ENCODE measurements at regions not wholly inside any gene's neighbourhood (a gene's known extent, or its start where the extent isn't known, plus 50 kb on each side); places are given as distances from the start of the nearest gene placed in this dataset.

DNA sequence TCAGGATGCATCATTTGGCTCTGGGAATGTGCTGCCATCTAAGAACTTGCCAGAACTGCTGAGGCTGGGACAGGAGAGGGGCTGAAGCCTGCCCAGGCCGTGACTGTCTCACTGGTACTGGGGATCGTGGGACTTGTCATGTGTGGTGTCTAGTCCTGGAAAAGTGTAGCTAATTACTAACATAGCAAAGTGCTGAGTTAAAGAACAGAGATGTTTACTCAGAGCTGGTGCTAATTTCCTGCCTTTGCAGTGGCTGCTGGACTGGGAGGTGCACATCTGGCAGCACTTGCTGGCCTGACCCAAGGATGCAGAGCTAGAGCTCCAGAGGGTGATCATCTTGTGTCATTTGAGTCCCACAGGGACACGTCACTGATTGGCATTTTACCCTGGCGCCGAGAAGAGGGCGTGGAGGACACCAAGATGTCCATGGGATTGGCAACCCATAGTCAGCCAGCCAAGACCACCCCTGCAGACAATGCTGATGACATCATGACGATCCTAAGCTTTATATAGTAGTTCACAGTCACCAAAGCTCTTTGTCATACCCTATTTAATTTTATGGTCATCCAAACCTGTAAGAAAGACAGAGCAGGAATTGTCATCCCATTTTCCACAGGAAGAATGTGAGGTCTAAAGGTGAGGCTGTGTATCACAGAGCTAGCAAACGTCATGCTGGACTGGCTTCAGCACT is 110.1 kb upstream of the SLC44A3 start:
- DNase-seq (ENCODE audit: low read depth, low spot score) = no peak
- peak overlapping the region; percentile 71 for H3K27ac ChIP-seq

DNA sequence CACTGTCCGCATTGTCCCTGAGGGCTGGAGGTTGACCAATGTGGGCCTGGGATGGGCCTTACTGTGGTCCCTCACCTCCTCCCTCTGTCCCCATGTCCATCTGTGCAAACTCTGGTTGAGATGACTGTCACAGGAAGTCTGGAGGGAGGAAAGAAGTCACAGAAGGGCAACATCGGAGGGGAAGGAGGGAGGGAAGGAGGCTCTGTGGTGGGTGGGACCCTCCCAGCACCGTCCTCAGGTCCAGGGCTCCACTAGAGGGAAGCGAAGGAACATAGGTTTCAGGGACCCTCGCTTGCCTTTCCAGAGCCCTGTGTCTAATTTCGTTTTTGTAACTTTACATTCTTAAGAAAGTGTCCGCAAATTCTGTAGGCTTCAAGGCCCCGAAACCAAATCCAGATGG is 111.3 kb upstream of the SLC44A3 start:
- peak overlapping the region; percentile 71 for H3K27ac ChIP-seq
- DNase-seq (ENCODE audit: low read depth, low spot score) = no peak

DNA sequence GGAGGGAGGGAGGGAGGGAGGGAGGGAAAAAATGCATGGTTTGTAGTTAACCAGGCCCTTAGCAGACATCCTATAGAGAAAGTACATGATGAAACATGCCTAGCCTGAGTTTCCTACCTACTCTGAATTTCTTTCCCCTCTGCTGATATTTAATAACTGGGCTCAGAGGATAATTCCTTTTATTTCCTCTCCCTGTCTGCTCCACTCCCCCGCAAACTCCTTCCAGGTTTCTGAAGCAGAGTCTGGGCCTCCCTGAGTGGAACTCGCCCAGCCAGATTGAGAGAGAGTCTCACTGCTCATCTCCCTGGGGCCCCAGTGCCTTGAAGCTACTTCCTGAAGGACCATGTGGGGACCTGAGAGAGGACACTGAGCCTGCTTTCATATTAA is 111.9 kb upstream of the SLC44A3 start:
- DNase-seq (ENCODE audit: low read depth, low spot score) = no peak

DNA sequence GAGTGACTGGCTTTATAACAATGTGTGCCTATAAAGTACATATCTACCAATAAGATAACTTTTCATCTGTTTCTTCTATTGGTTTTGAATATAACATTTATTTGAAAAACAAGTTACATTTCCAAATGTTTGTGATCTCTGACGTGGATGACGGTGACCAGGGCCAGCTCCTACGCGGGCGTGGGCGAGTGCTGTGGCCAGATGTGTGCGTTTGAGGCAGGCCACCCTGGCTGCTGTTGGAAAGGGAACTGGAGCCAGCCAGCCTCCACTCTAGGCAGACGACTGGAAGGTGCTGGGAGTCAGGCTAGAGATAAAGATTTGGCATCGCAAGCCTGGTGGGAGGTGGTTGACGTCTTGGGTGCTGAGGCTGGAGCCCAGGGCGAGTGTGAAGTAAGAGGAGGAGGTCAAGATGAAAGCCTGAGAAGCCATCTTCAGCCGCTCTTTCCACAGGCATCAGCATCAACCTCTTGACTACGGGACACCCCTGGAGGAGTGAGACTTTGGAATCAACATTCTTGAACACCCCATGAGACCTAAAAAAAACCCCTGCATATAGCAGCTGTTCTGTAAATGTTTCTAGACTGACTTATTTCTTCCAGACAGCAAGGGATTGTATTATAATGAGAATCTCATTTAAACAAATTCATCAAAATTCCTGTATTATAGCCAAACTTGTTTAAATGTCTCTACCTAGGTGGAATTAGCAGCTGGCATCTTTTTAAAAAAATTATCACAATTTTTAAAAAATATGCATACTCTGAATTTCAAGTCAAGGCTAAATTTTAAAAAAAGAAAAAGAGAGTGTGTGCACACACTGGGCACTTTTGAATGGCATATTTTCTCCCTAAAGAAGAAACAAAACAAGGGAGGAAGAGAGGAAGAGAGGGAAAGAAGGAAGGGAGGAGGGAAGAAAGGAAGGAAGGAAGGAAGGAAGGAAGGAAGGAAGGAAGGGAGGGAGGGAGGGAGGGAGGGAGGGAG is 112.5 kb upstream of the SLC44A3 start:
- H3K27ac ChIP-seq = peak overlapping the region; percentile 71
- no peak for DNase-seq (ENCODE audit: low read depth, low spot score)

More for the DNA sequence above, 111.9 kb upstream of the SLC44A3 start:
- peak overlapping the region; percentile 71 for H3K27ac ChIP-seq

DNA sequence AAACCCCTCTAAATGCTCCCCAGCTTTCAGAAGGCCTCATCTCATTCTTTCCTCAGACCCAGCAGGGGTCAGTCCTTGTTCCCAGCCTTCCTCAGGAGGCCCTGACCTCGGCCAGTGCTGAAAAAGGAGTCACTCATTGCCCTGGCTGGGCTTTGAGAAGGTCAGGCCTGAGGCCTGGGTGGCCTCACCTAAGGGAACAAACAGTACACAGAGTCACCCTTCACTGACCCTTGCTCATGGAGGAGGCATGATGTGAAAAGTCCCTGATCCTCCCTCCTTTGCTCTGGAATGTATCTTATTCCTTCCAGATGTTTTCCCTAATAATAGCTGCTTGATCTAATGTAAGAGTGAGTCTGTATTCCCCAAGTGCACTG is 117.7 kb upstream of the SLC44A3 start:
- H3K27ac ChIP-seq = no peak overlapping the region
- no peak for DNase-seq (ENCODE audit: low read depth, low spot score)

DNA sequence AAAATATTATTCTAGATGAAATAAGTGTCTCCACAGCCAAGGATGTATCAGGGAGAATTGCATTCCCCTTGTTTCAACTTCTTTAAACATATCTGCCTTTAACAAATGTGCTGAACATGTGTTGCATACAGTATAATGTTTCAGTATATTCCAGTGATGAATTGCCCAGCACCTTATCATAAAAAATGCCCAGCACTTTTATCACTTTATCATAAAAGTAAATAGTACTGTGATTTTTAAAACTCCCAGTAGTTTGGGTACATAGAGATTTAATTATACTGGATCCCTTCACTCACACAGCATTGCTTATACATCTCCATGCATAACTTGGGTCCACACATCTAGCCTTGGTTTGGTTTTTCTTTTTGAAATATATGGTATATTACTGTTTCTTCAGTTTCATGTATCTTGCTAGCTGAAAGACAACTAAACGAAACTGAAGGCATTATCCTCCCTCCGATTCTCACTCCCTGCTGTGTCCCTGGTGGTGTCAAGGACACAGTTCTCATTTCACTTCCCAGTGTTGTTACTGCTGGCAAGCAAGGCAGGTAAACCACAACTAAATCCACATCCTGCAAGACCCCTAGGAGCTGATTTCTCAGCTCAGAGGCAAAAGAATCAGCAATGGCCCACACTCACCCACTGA is 118.2 kb upstream of the SLC44A3 start:
- DNase-seq (ENCODE audit: low read depth, low spot score) = no peak
- no peak overlapping the region for H3K27ac ChIP-seq

DNA sequence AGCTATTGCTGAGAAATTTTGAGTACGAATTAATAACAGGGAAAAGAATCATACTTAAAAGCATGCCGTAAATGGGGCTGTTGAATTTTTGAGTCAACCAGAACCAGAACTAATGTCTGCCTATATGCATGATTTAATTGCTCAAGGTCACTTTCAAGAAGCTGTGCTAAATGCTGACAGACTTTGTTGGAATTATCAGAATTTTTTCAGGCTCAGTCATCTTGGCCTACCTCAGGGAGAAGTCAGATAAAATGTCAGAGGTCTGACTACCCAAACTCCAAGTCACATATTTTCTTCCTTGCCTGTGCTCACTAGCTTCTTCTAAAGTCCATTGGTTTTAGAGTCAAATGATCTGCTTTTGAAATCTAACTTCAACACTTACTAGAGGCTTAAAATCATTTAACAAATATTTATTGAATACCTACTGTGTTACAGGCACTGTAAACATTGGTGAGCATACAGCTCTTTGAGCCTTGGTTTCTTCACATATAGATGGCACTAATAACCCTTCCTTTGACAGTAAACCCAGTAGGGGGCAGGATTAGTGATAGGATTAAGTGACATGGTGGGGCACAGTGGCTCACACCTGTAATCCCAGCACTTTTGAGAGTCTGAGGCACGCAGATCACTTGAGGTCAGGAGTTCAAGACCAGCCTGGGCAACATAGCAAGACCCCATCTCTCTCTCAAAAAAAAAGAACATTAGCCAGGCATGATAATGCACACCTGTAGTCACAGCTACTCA is 121.2 kb upstream of the SLC44A3 start:
- DNase-seq (ENCODE audit: low read depth, low spot score) = no peak
- H3K27ac ChIP-seq = peak overlapping the region; percentile 31

DNA sequence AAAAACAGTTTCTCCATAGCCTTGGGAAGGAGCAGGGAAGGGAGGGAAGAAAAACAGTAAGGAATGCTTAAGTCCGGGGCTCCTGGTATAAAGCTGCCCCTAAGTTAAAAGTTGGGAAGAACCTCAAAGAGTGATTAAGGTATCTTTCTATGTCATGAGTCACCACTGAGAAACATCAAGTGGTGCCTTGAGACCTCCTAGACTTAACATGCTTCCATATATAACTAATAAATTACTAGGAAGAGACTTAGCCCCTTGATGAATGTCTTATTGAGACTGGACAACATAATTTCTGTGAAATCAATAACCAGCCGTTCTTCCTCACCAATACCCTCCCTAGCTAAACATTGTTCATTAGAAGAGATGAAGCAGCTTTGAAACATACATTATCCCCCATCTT is 121.8 kb upstream of the SLC44A3 start:
- H3K27ac ChIP-seq = peak overlapping the region; percentile 31
- no peak for DNase-seq (ENCODE audit: low read depth, low spot score)

DNA sequence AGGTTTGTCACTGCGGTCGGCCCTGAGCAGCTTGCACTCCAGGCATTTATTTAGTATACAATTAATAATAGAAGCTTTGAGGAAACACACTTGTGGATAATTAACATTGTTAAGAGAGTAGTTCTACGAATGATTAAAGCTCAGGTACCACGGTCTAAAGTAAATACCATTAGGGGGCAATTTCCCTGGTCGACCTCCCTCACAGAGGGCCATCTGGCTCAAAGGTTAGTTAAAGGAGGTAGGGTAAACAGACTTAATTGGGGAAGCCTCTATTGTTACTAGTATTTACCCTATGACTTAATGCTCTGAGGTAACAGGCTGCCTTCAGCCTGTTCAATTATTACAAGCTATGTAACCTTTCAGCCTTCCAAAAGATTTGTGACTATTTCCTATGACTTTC is 122.3 kb upstream of the SLC44A3 start:
- no peak for DNase-seq (ENCODE audit: low read depth, low spot score)
- peak overlapping the region; percentile 31 for H3K27ac ChIP-seq

DNA sequence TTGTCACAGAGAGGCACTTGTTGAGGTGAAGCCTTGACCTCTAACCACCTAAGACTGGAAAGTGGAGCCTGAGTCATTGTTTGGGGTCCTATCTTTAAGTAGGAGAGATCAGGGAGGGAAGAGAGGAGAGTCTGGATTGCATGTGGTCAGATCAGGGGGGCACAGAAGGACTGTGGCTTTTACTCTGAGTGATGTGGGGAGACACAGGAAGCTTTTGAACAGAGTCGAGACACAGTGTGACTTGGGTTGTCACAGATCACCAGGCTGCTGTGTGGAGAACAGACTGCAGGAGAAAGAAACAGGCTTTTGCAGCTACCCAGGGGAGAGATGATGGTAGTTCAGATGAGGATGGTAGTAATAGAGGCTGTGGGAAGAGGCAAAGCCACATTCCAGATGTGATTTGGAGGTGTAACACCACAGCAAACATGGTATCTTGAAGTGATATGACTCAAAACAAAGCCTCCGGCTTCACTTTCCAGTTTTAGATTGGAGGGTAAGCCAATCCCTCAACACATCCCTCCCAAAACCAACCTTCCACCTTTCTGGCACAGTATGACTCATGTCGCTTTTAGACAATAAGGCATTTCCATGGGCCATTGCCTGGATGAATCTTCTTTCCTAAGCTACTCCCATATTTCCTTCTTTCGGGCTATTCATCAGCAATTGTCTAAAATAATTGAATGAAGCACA is 125.8 kb upstream of the SLC44A3 start:
- H3K27ac ChIP-seq = no peak overlapping the region
- DNase-seq (ENCODE audit: low read depth, low spot score) = no peak

DNA sequence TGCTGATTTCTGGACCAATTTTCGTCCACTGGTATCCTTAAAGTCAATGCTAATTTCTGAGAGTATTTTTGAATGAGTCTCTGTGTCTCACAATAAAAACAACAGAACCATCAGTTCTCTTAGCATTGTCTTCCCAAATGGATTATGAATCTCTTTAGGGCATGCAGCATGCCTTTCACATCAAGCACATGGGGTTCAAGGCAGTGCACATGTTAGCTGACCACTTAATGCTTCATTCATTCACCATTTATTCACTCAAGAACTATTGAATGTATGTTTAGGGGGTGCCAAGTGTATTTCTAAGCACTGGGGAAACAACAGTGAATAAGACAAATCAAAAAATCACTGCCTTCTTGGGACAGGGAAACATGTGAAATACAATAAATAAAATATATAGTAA is 126.7 kb upstream of the SLC44A3 start:
- DNase-seq (ENCODE audit: low read depth, low spot score) = no peak
- no peak overlapping the region for H3K27ac ChIP-seq

DNA sequence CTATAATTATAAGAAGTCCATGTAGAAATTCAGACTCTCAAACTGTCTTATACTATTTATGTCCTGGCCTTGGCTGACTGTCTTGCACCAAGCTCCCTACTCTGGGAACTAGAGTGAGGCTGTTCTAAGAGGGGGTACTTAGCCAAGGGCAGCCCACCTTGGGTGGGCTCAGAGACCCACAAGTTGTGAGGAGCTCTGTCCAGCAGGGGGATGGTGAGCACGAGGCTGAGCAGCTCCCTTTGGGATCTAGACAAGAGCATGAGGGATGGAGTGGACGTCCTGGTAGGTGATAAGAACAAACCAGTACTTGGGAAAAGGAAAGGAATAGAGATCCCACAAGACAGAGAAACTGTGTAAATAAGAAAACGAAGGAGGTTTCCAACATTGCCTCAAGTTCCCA is 127.1 kb upstream of the SLC44A3 start:
- no peak for DNase-seq (ENCODE audit: low read depth, low spot score)
- H3K27ac ChIP-seq = no peak overlapping the region

DNA sequence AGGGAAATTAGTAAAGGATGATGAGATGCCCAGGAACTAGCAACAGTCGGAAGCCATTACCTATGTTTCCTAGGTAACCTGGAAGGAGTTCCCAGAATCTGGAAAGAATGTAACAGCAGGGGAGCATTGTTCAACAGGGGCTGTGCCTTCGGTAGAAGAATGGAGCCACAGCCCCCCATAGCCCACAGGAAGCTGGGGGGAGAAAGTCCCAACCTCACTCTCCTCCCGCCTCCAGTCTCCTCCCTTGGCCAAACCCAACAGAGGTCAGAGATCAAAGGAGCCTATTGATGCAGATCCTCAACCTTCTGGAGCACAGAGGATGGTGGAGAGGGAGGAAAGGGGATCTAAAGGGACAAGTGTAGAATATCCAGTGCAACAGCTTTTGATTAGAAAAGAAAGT is 131.5 kb upstream of the SLC44A3 start:
- no peak for DNase-seq (ENCODE audit: low read depth, low spot score)

DNA sequence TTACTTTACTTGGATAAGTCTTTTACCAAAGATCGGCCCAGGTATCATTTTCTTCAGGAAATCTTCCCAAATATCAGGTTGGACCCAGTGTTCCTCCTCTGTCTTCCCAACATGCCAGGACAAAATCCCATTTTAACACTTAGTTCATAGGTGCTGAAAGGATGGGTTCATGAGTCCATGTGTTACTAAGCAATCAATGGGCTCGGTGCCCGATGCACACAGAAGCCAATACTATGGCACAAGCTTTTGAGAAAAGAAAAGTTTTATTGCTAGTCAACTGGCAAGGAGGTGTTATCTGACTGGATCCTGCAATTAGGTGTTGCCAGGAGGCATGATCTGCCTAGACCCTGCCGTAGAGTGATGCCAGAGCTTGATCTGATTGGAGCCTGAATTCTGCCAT is 133.3 kb upstream of the SLC44A3 start:
- DNase-seq (ENCODE audit: low read depth, low spot score) = no peak
- no peak overlapping the region for H3K27ac ChIP-seq

More for the DNA sequence above, 131.5 kb upstream of the SLC44A3 start:
- no peak overlapping the region for H3K27ac ChIP-seq

DNA sequence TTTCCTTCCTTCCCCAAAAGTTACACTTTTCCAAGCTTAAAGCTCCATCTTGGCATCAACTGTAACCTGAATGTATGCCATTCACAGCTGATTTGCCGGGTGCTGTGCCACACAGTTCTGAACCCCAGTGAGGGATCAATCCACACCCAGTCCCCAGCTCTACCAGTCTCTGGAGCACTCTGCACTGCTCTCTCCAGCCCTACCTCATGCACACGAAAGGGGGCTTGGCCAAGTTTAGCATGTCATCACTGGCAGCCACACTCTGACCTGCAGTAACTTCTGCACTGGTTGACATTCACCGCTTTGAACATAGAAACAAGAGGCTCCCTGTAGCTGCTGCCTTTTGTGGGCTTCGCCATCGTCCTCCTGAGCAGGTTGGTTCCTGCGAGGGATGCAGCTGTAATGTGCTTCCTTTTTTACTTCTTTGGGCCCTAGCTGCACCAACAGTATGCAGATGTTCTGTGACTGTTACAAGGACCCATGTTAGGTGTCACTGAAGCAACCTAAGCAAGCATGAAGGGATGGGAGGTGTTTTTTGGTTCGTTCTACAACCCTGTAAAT is 135.4 kb upstream of the SLC44A3 start:
- no peak overlapping the region for H3K27ac ChIP-seq
- DNase-seq (ENCODE audit: low read depth, low spot score) = no peak

DNA sequence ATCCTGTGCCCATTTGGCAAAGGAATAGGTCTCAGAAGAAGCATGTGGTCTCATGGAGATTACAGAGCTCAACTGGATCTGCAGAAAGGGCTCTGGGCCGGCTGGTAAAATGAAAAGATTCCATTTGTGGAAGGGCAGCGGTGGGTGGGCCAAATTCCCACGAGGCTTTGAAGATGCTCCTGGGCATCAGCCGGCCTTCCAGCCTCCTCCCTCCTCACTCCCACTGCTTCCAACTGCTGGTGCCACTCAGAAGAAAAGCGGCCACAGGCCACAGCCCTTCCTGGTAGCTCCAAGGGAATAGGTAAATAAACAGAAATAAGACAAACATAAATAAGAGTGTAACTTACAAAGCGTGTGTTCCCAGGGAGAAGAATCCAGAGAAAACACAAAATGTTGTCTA is 136.3 kb upstream of the SLC44A3 start:
- H3K27ac ChIP-seq = no peak overlapping the region
- no peak for DNase-seq (ENCODE audit: low read depth, low spot score)

DNA sequence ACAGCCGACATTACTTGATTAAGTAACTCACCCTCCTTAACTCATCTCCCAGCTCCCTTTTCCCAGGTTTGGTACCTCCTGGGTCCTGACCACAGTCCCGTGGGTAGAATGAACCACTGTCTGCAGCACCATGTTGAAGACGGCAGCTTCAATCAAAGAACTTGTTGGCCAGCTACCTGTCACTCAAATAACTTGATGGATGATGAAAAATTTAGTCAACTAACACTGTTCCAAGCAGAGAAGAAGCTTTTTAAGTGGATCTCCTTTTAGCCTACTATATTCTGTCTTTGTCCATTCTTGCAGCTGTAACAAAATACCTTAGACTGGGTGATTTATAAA is 138.4 kb upstream of the F3 start:
- H3K27ac ChIP-seq = no peak overlapping the region
- DNase-seq (ENCODE audit: low read depth, low spot score) = no peak

DNA sequence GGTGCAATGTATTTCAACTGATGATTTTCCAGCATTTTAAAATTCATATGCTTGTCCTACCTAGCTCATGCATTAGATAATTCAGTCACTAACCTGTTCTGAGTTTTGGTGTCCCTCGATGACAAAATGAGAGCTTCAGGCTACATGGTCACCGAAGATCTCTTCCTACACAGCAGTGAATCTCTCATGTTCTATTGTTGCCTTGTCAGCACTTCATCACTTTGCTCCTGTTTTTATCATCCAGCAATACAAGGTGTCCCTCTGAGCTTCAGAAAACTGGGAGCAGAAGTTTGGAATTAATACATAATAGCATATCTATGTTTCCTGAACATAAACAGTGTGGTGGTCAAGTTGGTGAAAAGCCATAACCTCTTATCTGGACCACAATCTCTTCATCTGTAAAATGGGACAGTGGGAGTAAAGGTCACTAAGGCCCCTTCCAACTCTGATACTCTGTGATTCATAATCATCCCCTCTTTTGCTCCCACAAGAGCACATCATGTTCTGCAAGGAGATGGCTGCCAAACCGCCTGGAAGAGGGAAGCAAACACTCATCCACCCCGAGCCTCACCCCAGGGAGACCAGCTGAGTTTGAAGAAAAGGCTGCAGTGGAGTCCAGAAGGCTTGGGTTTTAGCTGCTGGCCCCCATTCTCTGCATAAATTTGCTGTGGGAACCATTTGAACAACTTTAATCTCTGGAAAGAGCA is 137.9 kb upstream of the F3 start:
- no peak overlapping the region for H3K27ac ChIP-seq
- no peak for DNase-seq (ENCODE audit: low read depth, low spot score)

DNA sequence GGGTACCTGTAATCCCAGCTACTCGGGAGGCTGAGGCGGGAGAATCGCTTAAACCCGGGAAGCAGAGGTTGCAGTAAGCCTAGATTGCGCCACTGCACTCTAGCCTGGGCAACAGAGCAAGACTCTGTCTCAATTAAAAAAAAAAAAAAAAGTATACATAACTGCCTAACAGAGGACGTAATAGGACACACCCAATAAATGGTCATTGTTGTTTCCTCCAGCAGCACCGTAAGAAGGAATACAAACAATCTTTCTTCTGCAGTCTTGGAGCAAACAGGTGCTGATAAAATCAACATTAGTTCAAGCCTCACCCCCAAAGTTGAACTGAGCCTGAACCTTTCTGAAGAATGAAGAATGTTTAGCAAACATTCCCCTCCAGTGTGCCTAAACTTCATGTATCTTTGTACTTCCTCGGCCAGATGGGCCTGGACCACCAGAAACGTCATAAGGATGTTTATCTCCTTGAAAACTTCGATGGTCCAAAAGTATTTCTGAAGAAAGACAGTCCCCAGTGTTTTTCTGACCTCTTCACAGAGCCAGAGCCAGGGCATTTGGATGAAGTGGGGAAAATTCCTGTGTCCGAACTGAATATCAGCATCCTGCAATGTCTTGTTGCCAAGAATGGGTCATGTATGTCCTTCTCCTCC is 136.8 kb upstream of the F3 start:
- no peak overlapping the region for H3K27ac ChIP-seq
- DNase-seq (ENCODE audit: low read depth, low spot score) = no peak
